ENCODE measurements at regions not wholly inside any gene's neighbourhood (a gene's known extent, or its start where the extent isn't known, plus 50 kb on each side); places are given as distances from the start of the nearest gene placed in this dataset.

DNA sequence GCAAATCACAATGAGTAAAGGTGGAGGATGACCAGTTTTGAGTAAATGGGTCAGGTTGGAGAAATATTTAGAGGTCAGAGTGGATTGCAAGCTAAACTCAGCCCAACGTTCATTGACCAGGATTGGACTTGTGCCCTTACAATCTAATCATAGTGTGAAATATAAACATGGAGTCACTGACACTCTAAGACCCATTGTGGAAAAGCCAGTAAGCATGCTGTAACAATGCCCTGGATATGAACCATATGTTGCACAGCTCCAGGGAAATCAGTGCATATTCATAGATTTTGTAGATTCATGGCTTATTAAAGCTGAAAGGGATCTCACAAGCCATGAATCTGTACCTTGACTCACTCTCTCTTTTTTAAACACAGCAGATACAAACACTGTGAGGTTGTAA, 660.2 kb upstream of the LMCD1 start:
- H3K9me3 ChIP-seq (ENCODE audit: low read length): no peaks in the 10 kb centered on the region
- H3F3A ChIP-seq (ENCODE audit: insufficient read depth, low read length, poor library complexity, severe bottlenecking): no peaks in the 10 kb centered on the region
- H3K4me3 ChIP-seq (ENCODE audit: low read length): no peak overlapping the region
- H3K27me3 ChIP-seq (ENCODE audit: insufficient read depth, low read depth, low read length): no peaks in the 10 kb centered on the region
- no peaks in the 10 kb centered on the region for H3K9me2 ChIP-seq (ENCODE audit: insufficient read depth, low read length)
- H3K36me3 ChIP-seq (ENCODE audit: insufficient read depth, low read length): no peaks in the 10 kb centered on the region
- H2AFZ ChIP-seq (ENCODE audit: low read depth, low read length): no peak overlapping the region
- H3K9ac ChIP-seq (ENCODE audit: low read length): no peak overlapping the region
- TF ChIP-seq EP300 (conservative IDR thresholded peaks at IDR 0.05; ENCODE audit: poor library complexity, severe bottlenecking) (no peak), RAD21 (conservative IDR thresholded peaks at IDR 0.05) (no peak), POLR2AphosphoS5 (IDR thresholded peaks at IDR 0.05) (no peak), TAF1 (IDR thresholded peaks at IDR 0.05; ENCODE audit: low read depth) (no peak), REST (IDR thresholded peaks at IDR 0.05; ENCODE audit: borderline replicate concordance) (no peak), MXI1 (conservative IDR thresholded peaks at IDR 0.05; ENCODE audit: poor library complexity, severe bottlenecking) (no peak), EZH2 (IDR thresholded peaks at IDR 0.05; ENCODE audit: borderline replicate concordance, insufficient read depth, low read length, poor library complexity, severe bottlenecking) (no peak), CTCF (IDR thresholded peaks at IDR 0.05; ENCODE audit: poor library complexity, severe bottlenecking) (no peak), SMC3 (conservative IDR thresholded peaks at IDR 0.05; ENCODE audit: poor library complexity) (no peak)
- no peak overlapping the region for H3K27ac ChIP-seq (ENCODE audit: low read length)
- no peak overlapping the region for H3K4me2 ChIP-seq (ENCODE audit: low read length)
- H3K79me2 ChIP-seq (replicated peaks; ENCODE audit: insufficient read depth, low read length): no peaks in the 10 kb centered on the region
- H4K20me1 ChIP-seq (ENCODE audit: insufficient read depth): no peaks in the 10 kb centered on the region

- TF ChIP-seq SMC3 (conservative IDR thresholded peaks at IDR 0.05; ENCODE audit: poor library complexity) (no peak), RAD21 (conservative IDR thresholded peaks at IDR 0.05) (no peak), REST (IDR thresholded peaks at IDR 0.05; ENCODE audit: borderline replicate concordance) (no peak), CTCF (IDR thresholded peaks at IDR 0.05; ENCODE audit: poor library complexity, severe bottlenecking) (no peak)
- H3K79me2 ChIP-seq (replicated peaks; ENCODE audit: insufficient read depth, low read length): no peaks in the 10 kb centered on the region
- H3K27me3 ChIP-seq (ENCODE audit: insufficient read depth, low read depth, low read length): no peaks in the 10 kb centered on the region
These were observed 658.2 kb upstream of the LMCD1 start for GRCh38 chr3:7843441-7843840.

More at GRCh38 chr3:7843441-7843840, 658.2 kb upstream of the LMCD1 start:
- no peaks in the 10 kb centered on the region for H3F3A ChIP-seq (ENCODE audit: insufficient read depth, low read length, poor library complexity, severe bottlenecking)
- no peaks in the 10 kb centered on the region for H3K36me3 ChIP-seq (ENCODE audit: insufficient read depth, low read length)
- no peaks in the 10 kb centered on the region for H4K20me1 ChIP-seq (ENCODE audit: insufficient read depth)
- no peak overlapping the region for H3K9ac ChIP-seq (ENCODE audit: low read length)
- no peak overlapping the region for H3K4me2 ChIP-seq (ENCODE audit: low read length)
- H3K9me3 ChIP-seq (ENCODE audit: low read length): no peaks in the 10 kb centered on the region
- H2AFZ ChIP-seq (ENCODE audit: low read depth, low read length): no peak overlapping the region
- H3K4me3 ChIP-seq (ENCODE audit: low read length): no peak overlapping the region
- H3K9me2 ChIP-seq (ENCODE audit: insufficient read depth, low read length): no peaks in the 10 kb centered on the region
- no peak overlapping the region for H3K27ac ChIP-seq (ENCODE audit: low read length)
